Tibial nerve (tissue), 4 donors: ENCODE measurements at regions not wholly inside any gene's neighbourhood (a gene's known extent, or its start where the extent isn't known, plus 50 kb on each side); places are given as distances from the start of the nearest gene placed in this dataset.

Experiments
- DNase-seq, 2 donors: peaks; one replicate each; pipeline ENCODE4 v3.0.0-alpha.2; 2019; ENCODE audit warnings: low spot score in 2 of 2
- H3K27ac ChIP-seq, 4 donors: fragments of 200-600 bp; sonication (generic) in 3 of 4; one replicate each; pipeline ENCODE4 v1.5.1; 2017 to 2019; ENCODE audit warnings: mild to moderate bottlenecking in 1 of 4
- H3K27me3 ChIP-seq, 2 donors: fragments of 200-600 bp; sonication (generic) in 1 of 2; one replicate each; pipeline versions ENCODE4 v1.5.1 to v1.6.0; 2017 to 2019
- H3K36me3 ChIP-seq, 3 donors: fragments of 200-600 bp; sonication (generic); one replicate each; pipeline ENCODE4 v1.5.1; 2018 to 2019
- H3K4me1 ChIP-seq, 4 donors: fragments of 200-600 bp; sonication (generic) in 3 of 4; one replicate each; pipeline ENCODE4 v1.5.1; 2017 to 2019
- H3K4me3 ChIP-seq, 4 donors: fragments of 200-600 bp; sonication (generic) in 3 of 4; one replicate each; pipeline ENCODE4 v1.5.1; 2017 to 2019; ENCODE audit warnings: mild to moderate bottlenecking in 1 of 4, moderate library complexity in 1 of 4
- H3K9me3 ChIP-seq, 4 donors: fragments of 200-600 bp; sonication (generic) in 3 of 4; one replicate each; pipeline ENCODE4 v1.5.1; 2017 to 2019
- EP300 ChIP-seq, 2 donors: sonication (generic); formaldehyde crosslinking; IDR thresholded peaks; one replicate each; pipeline ENCODE4 v1.6.1; 2017; ENCODE audit warnings: antibody characterized with exemption in 2 of 2, mild to moderate bottlenecking in 1 of 2
- POLR2A ChIP-seq, 2 donors: fragments of 450-650 bp; IDR thresholded peaks; one replicate each; pipeline ENCODE4 v1.6.1; 2017; ENCODE audit warnings: antibody characterized with exemption in 2 of 2, mild to moderate bottlenecking in 2 of 2, moderate library complexity in 2 of 2
- WGBS, 2 donors: methylation state at CpG; one replicate each; pipeline ENCODE4 v1.1.5; 2018; 5-methylcytosine and 5-hydroxymethylcytosine counted together
- TF ChIP-seq, protein P1 (sequence below), 5 experiments: fragments of 200-600 bp in 3 of 5; fragments of 450-650 bp in 2 of 5; sonication (generic) in 3 of 5; IDR thresholded peaks; one replicate each; pipeline ENCODE4 v1.5.1; 2016 to 2019; ENCODE audit warnings: antibody characterized with exemption in 5 of 5, mild to moderate bottlenecking in 3 of 5, moderate library complexity in 2 of 5

DNA sequence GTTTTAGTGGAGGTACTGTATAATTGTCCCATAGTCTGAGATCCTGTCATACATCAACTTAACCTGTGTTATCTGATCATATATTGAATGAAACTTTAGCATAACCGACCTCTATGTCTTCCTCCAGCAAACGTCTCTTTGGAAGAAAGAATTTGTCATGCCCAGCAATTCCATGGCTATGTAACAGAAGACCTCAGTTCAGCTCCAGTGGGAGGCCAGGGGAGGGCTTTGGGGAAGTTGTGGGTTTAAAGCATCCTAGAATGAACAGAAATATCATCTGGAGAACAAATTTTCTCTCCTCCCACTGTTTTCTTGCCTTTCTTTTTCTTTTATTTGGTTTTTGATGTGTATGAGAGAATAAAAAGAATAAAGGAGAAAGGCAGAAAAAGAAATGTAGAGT lies 164.5 kb downstream of the GAS1 start:
- DNase-seq, result no peak
- Histone ChIP-seq H3K27ac (no peak overlapping the region), H3K9me3 (no peaks in the 10 kb centered on the region), H3K4me3 (no peak overlapping the region), H3K4me1 (no peaks in the 10 kb centered on the region), H3K27me3 (no peaks in the 10 kb centered on the region), H3K36me3 (no peaks in the 10 kb centered on the region)
- TF ChIP-seq, protein P1, sequence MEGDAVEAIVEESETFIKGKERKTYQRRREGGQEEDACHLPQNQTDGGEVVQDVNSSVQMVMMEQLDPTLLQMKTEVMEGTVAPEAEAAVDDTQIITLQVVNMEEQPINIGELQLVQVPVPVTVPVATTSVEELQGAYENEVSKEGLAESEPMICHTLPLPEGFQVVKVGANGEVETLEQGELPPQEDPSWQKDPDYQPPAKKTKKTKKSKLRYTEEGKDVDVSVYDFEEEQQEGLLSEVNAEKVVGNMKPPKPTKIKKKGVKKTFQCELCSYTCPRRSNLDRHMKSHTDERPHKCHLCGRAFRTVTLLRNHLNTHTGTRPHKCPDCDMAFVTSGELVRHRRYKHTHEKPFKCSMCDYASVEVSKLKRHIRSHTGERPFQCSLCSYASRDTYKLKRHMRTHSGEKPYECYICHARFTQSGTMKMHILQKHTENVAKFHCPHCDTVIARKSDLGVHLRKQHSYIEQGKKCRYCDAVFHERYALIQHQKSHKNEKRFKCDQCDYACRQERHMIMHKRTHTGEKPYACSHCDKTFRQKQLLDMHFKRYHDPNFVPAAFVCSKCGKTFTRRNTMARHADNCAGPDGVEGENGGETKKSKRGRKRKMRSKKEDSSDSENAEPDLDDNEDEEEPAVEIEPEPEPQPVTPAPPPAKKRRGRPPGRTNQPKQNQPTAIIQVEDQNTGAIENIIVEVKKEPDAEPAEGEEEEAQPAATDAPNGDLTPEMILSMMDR (IDR thresholded peaks at IDR 0.05), result no peak
- TF ChIP-seq EP300 (IDR thresholded peaks at IDR 0.05), result no peak
- TF ChIP-seq POLR2A (IDR thresholded peaks at IDR 0.05), result no peak
- WGBS, 2 donors, result 46 to 69% methylated on average over 2 of the region's 2 CpGs

DNA sequence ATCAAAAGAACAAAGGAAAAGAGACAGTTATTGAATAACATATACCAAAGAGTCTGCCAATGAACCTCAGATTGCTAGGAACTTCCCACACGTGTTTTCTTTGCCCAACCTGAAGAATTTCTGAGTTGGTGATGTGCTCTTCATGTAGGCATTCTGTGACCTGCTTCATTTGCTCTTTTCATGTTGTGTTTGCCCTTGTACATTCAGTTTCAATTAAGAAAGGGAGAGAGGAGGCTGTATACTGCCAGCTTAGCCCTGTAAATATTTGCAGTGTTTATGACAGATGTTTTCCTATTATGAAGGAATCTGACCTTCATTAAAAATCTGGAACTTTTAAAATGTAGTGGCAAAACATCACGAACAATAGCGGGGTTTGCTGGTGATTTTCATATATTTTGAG lies 168.5 kb downstream of the GAS1 start:
- Histone ChIP-seq H3K4me3 (no peak overlapping the region), H3K4me1 (no peaks in the 10 kb centered on the region), H3K27me3 (no peaks in the 10 kb centered on the region), H3K9me3 (no peaks in the 10 kb centered on the region), H3K27ac (no peak overlapping the region), H3K36me3 (no peaks in the 10 kb centered on the region)
- TF ChIP-seq, protein P1 (IDR thresholded peaks at IDR 0.05), result no peak
- TF ChIP-seq EP300 (IDR thresholded peaks at IDR 0.05), result no peak
- TF ChIP-seq POLR2A (IDR thresholded peaks at IDR 0.05), result no peak
- no peak for DNase-seq
- WGBS, 2 donors, result 82 to 84% methylated on average over 3 of the region's 3 CpGs

DNA sequence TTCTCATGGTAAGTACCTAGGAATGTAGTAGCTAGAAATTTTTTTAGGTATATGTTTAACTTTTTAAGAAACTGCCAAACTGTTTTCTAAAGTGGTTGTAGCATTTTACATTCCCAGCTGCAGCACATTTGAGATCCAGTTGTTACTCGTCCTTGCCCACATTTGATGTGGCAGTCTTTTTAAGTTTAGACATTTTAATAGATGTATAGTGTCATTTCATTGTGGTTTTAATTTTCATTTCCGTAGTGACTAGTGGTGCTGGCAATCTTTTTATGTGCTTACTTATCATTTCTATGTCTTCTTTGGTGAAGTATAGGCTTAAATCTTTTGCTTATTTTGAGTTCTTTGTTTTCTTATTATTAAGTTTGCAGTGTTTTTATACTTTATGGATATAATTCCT lies 171.6 kb downstream of the GAS1 start:
- Histone ChIP-seq H3K36me3 (no peaks in the 10 kb centered on the region), H3K9me3 (no peaks in the 10 kb centered on the region), H3K27ac (no peak overlapping the region), H3K4me3 (no peak overlapping the region), H3K4me1 (peaks cover 0 to 3% (median 0%) of the 10 kb centered on the region in 4 donors), H3K27me3 (no peaks in the 10 kb centered on the region)
- TF ChIP-seq EP300 (IDR thresholded peaks at IDR 0.05) (no peak), POLR2A (IDR thresholded peaks at IDR 0.05) (no peak)
- TF ChIP-seq, protein P1 (IDR thresholded peaks at IDR 0.05), result no peak
- no peak for DNase-seq
- WGBS, 2 donors, result 80 to 83% methylated on average over 2 of the region's 2 CpGs

DNA sequence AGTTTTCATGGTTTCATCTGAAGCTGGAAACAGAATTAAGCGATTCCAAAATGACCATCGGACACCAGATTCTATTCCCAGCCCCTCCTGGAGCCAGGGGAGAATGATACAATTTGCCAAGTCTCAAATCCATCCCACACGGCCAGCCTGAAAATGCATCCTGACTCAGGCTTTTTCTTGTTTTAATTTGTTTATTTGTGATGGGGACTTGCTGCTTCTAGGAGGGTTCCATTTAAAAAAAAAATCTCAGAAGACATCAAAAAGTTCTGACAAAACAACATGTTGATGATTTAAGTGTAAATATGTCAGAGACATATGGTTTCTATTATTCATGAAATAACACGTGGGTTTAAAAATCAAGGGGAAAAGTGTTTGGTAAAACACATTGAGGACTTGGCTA lies 173.2 kb downstream of the GAS1 start:
- no peak overlapping the region for H3K27ac ChIP-seq

DNA sequence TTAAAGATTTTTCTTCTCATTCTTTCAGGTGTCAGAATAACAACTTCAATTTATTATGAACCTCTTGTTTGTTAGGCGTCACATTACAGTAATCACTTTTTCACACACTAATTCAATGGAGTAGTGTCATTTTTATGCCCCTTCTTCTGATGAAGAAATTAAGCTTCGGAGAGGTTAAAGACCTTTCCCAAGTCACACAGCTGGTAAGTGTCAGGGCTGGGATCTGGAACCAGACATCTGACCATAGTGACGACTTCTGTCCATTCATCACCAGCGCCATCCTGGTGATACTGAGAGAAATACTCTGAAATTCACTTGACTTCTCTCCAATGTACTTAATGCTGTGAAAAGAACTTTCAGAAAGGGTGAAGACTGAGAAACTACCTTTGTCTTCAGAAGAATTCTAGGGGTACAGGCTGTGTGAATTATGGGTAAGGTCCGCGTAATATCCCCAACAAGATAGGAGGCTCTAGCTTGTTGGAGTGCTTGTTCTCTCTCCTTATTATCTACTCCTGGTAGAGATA lies 173.8 kb downstream of the GAS1 start:
- H3K4me3 ChIP-seq, result no peak overlapping the region
- TF ChIP-seq, protein P1 (IDR thresholded peaks at IDR 0.05), result no peak
- TF ChIP-seq POLR2A (IDR thresholded peaks at IDR 0.05), result no peak
- no peak for TF ChIP-seq EP300 (IDR thresholded peaks at IDR 0.05)
- H3K27ac ChIP-seq, result no peak overlapping the region
- 93% methylated on average over 6 of the region's 6 CpGs for WGBS, 2 donors
- no peaks in the 10 kb centered on the region for H3K36me3 ChIP-seq
- H3K27me3 ChIP-seq, result no peaks in the 10 kb centered on the region
- DNase-seq, result no peak
- no peaks in the 10 kb centered on the region for H3K9me3 ChIP-seq
- peaks cover 0 to 3% (median 0%) of the 10 kb centered on the region in 4 donors for H3K4me1 ChIP-seq

More for the DNA sequence above, 173.2 kb downstream of the GAS1 start:
- Histone ChIP-seq H3K4me1 (peaks cover 0 to 3% (median 0%) of the 10 kb centered on the region in 4 donors), H3K9me3 (no peaks in the 10 kb centered on the region), H3K27me3 (no peaks in the 10 kb centered on the region), H3K36me3 (no peaks in the 10 kb centered on the region), H3K4me3 (no peak overlapping the region)
- no peak for TF ChIP-seq POLR2A (IDR thresholded peaks at IDR 0.05)
- TF ChIP-seq, protein P1 (IDR thresholded peaks at IDR 0.05), result no peak
- TF ChIP-seq EP300 (IDR thresholded peaks at IDR 0.05), result no peak
- no peak for DNase-seq
- 60 to 64% methylated on average over 4 of the region's 4 CpGs for WGBS, 2 donors
